ENCODE measurements at regions not wholly inside any gene's neighbourhood (a gene's known extent, or its start where the extent isn't known, plus 50 kb on each side); places are given as distances from the start of the nearest gene placed in this dataset.

GRCh38 chr2:81647715-81648230 is 1343.2 kb upstream of the LRRTM1 start:
- TF ChIP-seq POLR2A (IDR thresholded peaks at IDR 0.05; ENCODE audit: low read length) (no peak), KDM1A (IDR thresholded peaks at IDR 0.05; ENCODE audit: low read depth) (no peak), NR3C1 (IDR thresholded peaks at IDR 0.05) (no peak), CTCF (IDR thresholded peaks at IDR 0.05) (no peak), ELK1 (IDR thresholded peaks at IDR 0.05; ENCODE audit: low read depth, low read length) (no peak), CEBPB (IDR thresholded peaks at IDR 0.05) (no peak), E2F6 (IDR thresholded peaks at IDR 0.05; ENCODE audit: borderline replicate concordance, low read depth) (no peak), USF2 (IDR thresholded peaks at IDR 0.05) (no peak), NFE2L2 (conservative IDR thresholded peaks at IDR 0.05; ENCODE audit: low read length) (no peak), REST (IDR thresholded peaks at IDR 0.05) (no peak), CBX8 (IDR thresholded peaks at IDR 0.05) (no peak), PHF8 (IDR thresholded peaks at IDR 0.05; ENCODE audit: borderline replicate concordance, low read depth) (no peak), JUN (IDR thresholded peaks at IDR 0.05) (no peak)
- TF ChIP-seq, protein P1, sequence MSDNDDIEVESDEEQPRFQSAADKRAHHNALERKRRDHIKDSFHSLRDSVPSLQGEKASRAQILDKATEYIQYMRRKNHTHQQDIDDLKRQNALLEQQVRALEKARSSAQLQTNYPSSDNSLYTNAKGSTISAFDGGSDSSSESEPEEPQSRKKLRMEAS (IDR thresholded peaks at IDR 0.05), result no peak
